GM13977 (cell line): ENCODE measurements at regions not wholly inside any gene's neighbourhood (a gene's known extent, or its start where the extent isn't known, plus 50 kb on each side); places are given as distances from the start of the nearest gene placed in this dataset.
"Not testable (repeated sequence)": the region's sequence is repeated elsewhere in the genome, so short reads cannot be mapped to it uniquely, and the experiment has no call there.

Source experiments
- DNase-seq: peaks from one replicate; pipeline ENCODE4 v3.0.0; 2012; ENCODE audit warnings: low spot score
- in situ Hi-C: fragments of 300-500 bp; cut with MboI; formaldehyde crosslinking; loops from one replicate; pipeline ENCODE4 v1.12.0; 2022; ENCODE audit warnings: low sequenced_read_pairs, low pct_unique_long_range_greater_than_20kb, mixed read lengths, inconsistent platforms; ENCODE audit not compliant: unreplicated experiment
- TF ChIP-seq, protein P1 (sequence below): IDR thresholded peaks from 2 replicates; pipeline ENCODE4 v1.5.1; 2012; ENCODE audit warnings: mild to moderate bottlenecking, control low read depth; ENCODE audit not compliant: insufficient read depth; ENCODE audit errors: extremely low read depth, missing control alignments

GRCh38 chr2:172256886-172257285, 154.2 kb upstream of the DLX2 start:
- no peak for DNase-seq
- TF ChIP-seq, protein P1, sequence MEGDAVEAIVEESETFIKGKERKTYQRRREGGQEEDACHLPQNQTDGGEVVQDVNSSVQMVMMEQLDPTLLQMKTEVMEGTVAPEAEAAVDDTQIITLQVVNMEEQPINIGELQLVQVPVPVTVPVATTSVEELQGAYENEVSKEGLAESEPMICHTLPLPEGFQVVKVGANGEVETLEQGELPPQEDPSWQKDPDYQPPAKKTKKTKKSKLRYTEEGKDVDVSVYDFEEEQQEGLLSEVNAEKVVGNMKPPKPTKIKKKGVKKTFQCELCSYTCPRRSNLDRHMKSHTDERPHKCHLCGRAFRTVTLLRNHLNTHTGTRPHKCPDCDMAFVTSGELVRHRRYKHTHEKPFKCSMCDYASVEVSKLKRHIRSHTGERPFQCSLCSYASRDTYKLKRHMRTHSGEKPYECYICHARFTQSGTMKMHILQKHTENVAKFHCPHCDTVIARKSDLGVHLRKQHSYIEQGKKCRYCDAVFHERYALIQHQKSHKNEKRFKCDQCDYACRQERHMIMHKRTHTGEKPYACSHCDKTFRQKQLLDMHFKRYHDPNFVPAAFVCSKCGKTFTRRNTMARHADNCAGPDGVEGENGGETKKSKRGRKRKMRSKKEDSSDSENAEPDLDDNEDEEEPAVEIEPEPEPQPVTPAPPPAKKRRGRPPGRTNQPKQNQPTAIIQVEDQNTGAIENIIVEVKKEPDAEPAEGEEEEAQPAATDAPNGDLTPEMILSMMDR, result no peak
- in situ Hi-C loops, result no loop called here

DNA sequence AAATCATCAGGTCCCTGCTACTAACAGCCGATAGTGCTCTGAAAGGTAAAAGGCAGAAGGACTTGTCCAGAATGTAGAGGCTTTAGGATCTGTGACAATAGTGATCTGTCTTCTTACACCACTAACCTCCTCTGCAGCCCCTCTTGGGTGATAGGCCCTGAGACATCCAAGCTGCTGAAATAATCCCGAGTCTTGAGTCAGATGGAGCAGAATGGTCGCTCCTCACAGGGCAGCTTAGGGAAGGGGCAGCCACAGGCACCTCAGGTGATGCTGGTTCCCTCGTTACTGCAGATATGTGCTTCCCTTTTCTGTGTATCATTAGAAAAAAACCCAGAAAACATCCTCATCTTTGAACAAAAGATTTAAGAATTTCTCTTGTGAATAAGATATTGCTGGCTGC, 157.1 kb upstream of the DLX2 start:
- DNase-seq, result no peak
- in situ Hi-C loops, result no loop called here
- TF ChIP-seq, protein P1, result no peak

DNA sequence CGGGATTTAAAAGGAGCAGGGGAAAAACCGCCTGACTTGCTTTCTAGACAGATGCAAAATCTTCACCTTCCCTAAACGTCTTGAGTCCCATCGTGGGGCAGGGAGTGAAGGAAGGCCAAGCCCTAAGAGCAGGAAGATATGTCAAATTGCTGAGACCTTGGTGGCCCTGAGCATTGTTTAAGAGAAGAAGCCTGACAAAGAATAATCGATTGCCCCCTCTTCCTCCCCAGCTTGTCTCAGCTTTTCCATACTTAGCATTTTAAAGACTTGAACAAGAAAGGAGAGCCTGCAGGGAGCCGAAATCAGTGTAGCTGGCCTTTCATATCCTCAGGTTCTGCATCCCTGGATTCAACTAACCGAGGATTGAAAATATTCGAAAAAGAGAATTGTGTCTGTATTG, 157.6 kb upstream of the DLX2 start:
- no peak for DNase-seq
- in situ Hi-C loops, result no loop called here

GRCh38 chr2:172261292-172261691, 158.6 kb upstream of the DLX2 start:
- TF ChIP-seq, protein P1, result no peak
- in situ Hi-C loops, result no loop called here
- DNase-seq, result no peak

More for the DNA sequence above, 157.6 kb upstream of the DLX2 start:
- TF ChIP-seq, protein P1, result no peak

GRCh38 chr2:172262486-172262885, 159.8 kb upstream of the DLX2 start:
- in situ Hi-C loops, result no loop called here
- DNase-seq, result no peak
- TF ChIP-seq, protein P1, result no peak

DNA sequence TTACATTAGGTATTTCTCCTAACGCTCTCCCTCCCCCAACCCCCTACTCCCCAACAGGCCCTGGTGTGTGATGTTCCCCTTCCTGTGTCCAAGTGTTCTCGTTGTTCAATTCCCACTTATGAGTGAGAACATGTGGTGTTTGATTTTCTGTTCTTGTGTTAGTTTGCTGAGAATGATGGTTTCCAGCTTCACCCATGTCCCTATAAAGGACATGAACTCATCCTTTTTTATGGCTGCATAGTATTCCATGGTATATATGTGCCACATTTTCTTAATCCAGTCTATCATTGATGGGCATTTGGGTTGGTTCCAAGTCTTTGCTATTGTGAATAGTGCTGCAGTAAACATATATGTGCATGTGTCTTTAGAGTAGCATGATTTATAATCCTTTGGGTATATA, 162.1 kb upstream of the DLX2 start:
- not testable (repeated sequence) for DNase-seq

DNA sequence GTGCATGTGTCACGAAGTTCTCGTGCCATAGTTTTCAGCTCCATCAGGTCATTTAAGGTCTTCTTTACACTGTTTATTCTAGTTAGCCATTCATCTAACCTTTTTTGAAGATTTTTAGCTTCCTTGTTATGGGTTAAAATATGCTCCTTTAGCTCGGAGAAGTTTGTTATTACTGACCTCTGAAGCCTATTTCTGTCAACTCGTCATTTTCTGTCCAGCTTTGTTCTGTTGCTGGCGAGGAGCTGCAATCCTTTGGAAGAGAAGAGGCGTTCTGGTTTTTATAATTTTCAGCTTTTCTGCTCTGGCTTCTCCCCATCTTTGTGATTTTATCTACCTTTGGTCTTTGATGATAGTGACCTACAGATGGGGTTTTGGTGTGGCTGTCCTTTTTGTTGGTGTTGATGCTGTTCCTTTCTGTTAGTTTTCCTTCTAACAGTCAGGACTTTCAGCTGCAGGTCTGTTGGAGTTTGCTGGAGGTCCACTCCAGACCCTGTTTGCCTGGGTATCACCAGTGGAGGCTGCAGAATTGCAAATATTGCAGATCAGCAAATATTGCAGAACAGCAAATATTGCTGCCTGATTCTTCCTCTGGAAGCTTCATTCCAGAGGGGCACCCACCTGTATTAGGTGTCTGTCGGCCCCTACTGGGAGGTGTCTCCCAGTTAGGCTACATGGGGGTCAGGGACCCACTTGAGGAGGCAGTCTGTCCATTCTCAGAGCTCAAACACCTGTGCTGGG, 157.7 kb upstream of the ITGA6 start:
- DNase-seq, in situ Hi-C loops: not testable (repeated sequence)

More for the DNA sequence above, 162.1 kb upstream of the DLX2 start:
- in situ Hi-C loops, result not testable (repeated sequence)
